ENCODE measurements at regions not wholly inside any gene's neighbourhood (a gene's known extent, or its start where the extent isn't known, plus 50 kb on each side); places are given as distances from the start of the nearest gene placed in this dataset.

- no peak overlapping the region for H3K18ac ChIP-seq (ENCODE audit: low read depth, low read length)
- H2AK5ac ChIP-seq (ENCODE audit: low read depth, low read length): no peak overlapping the region
- in situ Hi-C loops (cut with MboI; ENCODE audit: low sequenced_read_pairs): no loop called here
- no peaks in the 10 kb centered on the region for H3K9me1 ChIP-seq (ENCODE audit: insufficient read depth, low read length)
- no peak overlapping the region for H2BK15ac ChIP-seq (ENCODE audit: low read depth, low read length)
- no peak overlapping the region for H3K4ac ChIP-seq (ENCODE audit: low read depth, low read length)
- no peak overlapping the region for H4K8ac ChIP-seq (ENCODE audit: low read depth in 2 of 2, low read length in 2 of 2)
- H3K9me3 ChIP-seq (ENCODE audit: control insufficient read depth, insufficient read depth, low read length): peaks cover 14% of the 10 kb centered on the region; the same call in 1 of the 2 replicates
- no peak overlapping the region for H3K27ac ChIP-seq (ENCODE audit: insufficient read depth, low read length)
- BruUV-seq (replicated peaks): no TSS peak
- no peaks in the 10 kb centered on the region for H3K79me1 ChIP-seq (ENCODE audit: low read depth in 1 of 2, low read length in 2 of 2)
- H3K4me2 ChIP-seq (ENCODE audit: low read depth, low read length): no peak overlapping the region
- TF ChIP-seq MXI1 (IDR thresholded peaks at IDR 0.05; ENCODE audit: borderline replicate concordance, low read depth, low read length) (no peak), RAD21 (IDR thresholded peaks at IDR 0.05; ENCODE audit: low read length) (no peak), POLR2A (IDR thresholded peaks at IDR 0.05; ENCODE audit: low read depth, low read length) (no peak), SMC3 (IDR thresholded peaks at IDR 0.05; ENCODE audit: low read depth, low read length) (no peak), MAFK (IDR thresholded peaks at IDR 0.05; ENCODE audit: low read depth, low read length) (no peak), BHLHE40 (IDR thresholded peaks at IDR 0.05; ENCODE audit: low read depth, low read length) (no peak), NFE2L2 (IDR thresholded peaks at IDR 0.05; ENCODE audit: low read depth, low read length) (no peak), MAZ (IDR thresholded peaks at IDR 0.05; ENCODE audit: borderline replicate concordance, low read depth, low read length) (no peak)
- H2AFZ ChIP-seq (replicated peaks; ENCODE audit: low read length, poor library complexity): no peak overlapping the region
- no peak overlapping the region for H2AK9ac ChIP-seq (replicated peaks; ENCODE audit: low read depth, low read length, poor library complexity)
- no peak overlapping the region for H4K91ac ChIP-seq (ENCODE audit: insufficient read depth, low read depth, low read length)
- H3K36me3 ChIP-seq (ENCODE audit: control insufficient read depth, insufficient read depth, low read length): no peaks in the 10 kb centered on the region
- H2BK20ac ChIP-seq (ENCODE audit: low read depth, low read length): no peak overlapping the region
- H2BK5ac ChIP-seq (ENCODE audit: low read depth, low read length, poor library complexity, severe bottlenecking): no peak overlapping the region
- H3K9ac ChIP-seq (ENCODE audit: low read depth, low read length): no peak overlapping the region
- ChIA-PET CTCF (no interaction called here), POLR2A (ENCODE audit: unreplicated experiment) (no interaction called here)
- dilution Hi-C loops (cut with HindIII; ENCODE audit: low sequenced_read_pairs, unreplicated experiment): no loop called here
- no peaks in the 10 kb centered on the region for H4K20me1 ChIP-seq (ENCODE audit: insufficient read depth, low read length)
- intact Hi-C loops (cut with micrococcal nuclease): no loop called here
- H3K23ac ChIP-seq (ENCODE audit: low read depth, low read length): no peak overlapping the region
- no peak overlapping the region for H3K56ac ChIP-seq (ENCODE audit: extremely low read depth, insufficient read depth, low read length)
- no peak overlapping the region for H3K4me3 ChIP-seq (ENCODE audit: insufficient read depth, low read depth, low read length)
- no peaks in the 10 kb centered on the region for H3K4me1 ChIP-seq (ENCODE audit: control insufficient read depth, insufficient read depth, low read length)
- no CpG with 5 or more reads among the region's 4 CpGs for WGBS, 2 experiments (ENCODE audit: extremely low coverage in 2 of 2, insufficient read length in 1 of 2)
- no peak overlapping the region for H3K14ac ChIP-seq (replicated peaks; ENCODE audit: low read depth, low read length)
- H2BK120ac ChIP-seq (ENCODE audit: low read depth, low read length): no peak overlapping the region
- DNase-seq (no peak), ATAC-seq (ENCODE audit: low read depth) (no peak)
- no peak overlapping the region for H4K5ac ChIP-seq (ENCODE audit: low read depth, low read length)
- H3K27me3 ChIP-seq (ENCODE audit: control insufficient read depth, insufficient read depth, low read length): no peaks in the 10 kb centered on the region
Measured at GRCh38 chr16:7093511-7093910, 239.1 kb upstream of the RBFOX1 start.
